HT-29 (cell line): ENCODE measurements at regions not wholly inside any gene's neighbourhood (a gene's known extent, or its start where the extent isn't known, plus 50 kb on each side); places are given as distances from the start of the nearest gene placed in this dataset.

Experiments
- DNase-seq: peaks from one replicate; pipeline ENCODE4 v3.0.0-alpha.2; 2015; ENCODE audit warnings: low spot score

DNA sequence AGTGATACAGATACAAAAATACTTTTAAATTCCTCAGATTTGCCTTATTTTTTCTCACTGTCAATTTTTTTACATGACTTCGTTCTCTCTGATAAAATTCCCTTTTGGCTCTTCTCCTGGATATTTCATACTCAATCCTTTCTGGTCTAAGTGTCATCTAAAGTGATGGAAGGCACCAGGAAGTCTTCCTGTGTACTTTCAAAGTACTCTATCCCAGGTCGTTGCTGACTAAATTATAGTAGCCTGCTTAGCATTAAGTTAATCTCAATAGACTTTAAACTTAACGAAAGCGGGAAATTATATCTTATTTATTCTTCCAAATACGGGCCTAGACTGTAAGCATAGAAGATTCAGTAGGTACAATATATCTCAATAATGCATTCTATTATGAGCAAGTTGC, 67.8 kb downstream of the CASP12 start:
- DNase-seq = peak; percentile 7

DNA sequence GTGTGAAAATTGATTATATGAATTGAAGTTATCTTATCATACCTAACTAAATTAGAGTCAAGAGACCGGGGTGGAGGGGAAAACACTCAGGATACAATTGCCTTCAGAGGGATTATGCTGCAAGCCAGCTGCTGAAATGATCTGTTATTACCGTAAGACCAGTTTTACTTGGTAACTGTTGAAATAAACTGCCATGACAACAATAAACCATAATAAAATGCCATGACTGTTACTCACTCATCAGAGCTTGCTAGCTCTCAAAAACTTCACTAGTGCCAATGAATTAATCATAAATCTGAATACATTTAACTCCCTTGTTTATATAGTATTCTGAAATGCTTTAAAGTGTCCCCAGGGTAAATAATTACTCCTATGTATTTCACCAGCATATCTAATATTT, 68.2 kb downstream of the CASP12 start:
- DNase-seq = peak; percentile 42

DNA sequence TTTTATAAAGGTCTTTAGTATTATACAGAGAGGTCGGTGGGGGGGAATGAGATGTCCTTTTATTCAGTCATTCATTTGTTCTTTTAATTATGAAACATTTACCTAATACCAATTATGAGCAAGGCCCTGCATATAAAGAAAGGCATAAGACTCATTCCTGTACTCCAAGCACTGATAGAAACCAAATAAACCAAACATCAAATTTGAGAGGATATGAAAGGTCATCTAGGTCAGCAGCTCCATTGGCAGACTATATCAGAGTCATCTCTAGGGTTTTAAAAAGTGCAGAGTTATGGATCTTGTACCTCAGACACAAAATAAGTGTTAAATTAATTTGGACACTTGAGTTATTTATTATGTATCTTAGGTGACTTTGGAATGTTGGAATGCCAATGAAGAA, 71.5 kb downstream of the CASP12 start:
- no peak for DNase-seq

DNA sequence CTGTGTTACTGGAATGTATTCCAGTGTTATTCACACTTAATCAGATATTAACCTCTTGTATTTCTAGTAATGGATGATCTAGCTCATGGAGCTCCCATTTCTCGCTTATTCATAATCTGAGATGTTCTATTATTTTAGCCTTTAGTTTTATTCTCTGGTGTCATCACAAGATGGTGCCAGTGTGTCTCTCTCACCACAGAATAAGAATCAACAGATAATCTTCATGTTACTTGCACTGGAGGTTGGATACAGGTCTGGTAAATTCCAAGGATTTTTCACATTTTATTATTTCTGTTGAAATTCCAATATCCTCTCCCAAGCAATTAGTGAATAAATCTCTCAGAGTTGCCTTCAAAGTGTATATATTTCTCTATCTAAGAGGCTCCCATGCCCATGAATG, 74.6 kb downstream of the CASP12 start:
- DNase-seq = no peak

DNA sequence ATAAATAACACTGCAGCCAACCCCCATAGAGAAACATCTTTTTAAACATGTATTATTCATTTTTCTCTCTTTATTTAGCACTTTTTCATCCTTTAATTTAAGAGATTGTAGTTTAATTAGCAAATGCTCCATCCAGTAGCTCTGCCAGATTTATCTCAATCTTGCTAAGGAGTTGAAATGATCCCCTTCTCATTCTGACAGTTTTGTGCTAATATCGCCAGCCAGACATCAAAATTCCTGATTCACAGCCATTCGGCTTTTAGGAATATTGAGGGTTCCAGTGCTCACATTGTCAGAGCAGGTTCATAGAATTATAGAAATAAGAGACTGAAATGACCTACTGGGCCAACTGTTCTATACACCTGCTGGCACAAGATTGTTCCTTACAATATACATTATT, 77.8 kb downstream of the CASP12 start:
- DNase-seq = no peak

DNA sequence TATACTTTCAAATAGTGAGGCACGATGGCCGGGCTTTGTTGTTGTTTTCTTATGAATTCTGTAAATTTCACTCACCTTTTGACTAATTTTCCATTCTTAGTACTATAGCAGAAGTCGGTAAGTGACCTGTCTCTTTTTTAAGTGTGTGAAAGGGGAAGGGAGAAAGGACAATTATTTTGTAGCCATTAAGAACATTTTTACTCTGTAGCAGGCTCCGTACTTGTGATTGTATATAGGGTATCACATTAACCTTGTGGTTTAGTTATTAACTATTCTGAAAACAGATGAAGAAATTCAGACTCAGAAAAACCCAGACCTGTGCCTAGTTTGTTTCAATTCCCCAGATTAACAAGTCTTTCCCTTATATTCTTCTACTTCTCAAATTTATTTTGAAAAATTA, 78.7 kb downstream of the CASP12 start:
- no peak for DNase-seq

DNA sequence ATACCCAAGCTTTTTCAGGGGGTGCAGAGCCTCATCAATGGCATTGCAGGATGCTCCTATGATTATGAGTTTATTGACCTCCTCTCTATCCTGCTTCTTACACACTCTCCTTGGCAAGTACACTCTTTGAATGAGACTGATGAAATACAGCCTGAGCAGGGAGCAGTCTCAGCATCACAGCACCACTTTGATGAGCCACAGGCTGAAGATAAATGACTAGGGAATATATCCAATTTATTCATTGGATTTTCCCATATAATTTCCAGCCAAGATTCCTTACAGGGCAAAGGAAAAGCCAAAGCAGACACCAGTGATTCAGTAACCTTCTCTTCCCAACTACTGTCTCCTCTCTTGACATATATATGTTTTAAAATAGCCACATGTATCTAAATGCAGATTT, 79.2 kb downstream of the CASP12 start:
- no peak for DNase-seq

DNA sequence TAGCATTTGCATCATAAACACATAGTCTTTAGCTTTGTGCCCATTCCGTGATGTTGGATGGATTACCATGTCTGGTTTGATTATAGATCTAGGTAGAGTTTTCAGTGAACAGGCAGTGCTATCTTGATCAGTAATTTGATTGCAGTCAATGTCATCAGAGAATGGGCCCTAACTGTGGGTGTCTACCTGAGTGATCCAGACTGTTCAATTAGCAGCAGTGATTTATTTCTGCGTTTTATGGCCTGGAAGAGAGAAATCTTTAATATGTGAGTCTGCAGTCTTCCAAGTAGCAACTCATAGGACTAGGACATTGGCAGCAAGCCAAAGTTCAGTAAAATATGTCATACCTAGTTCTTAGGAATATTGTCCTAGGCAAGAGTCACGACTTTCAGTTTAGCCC, 80.3 kb downstream of the CASP12 start:
- DNase-seq = peak; percentile 32

DNA sequence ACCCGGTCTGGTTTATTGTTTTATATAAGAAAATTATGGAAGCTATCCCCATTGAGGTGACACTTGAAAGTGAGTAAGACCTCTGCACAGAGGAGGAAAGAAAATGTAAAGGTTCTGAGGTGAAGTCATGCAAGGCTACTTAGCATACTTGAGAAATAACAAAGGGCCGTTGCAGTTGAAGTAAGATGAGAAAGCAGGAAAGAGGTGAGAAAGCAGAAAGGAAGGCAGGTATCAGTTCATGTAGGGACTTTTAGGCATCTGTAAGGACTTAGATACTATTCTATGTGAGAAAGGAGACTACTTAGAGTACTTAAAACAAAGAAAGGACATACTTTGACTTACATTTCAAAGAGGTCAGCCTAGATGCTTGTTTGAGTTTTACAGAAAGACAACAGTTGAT, 84.7 kb downstream of the CASP12 start:
- no peak for DNase-seq

DNA sequence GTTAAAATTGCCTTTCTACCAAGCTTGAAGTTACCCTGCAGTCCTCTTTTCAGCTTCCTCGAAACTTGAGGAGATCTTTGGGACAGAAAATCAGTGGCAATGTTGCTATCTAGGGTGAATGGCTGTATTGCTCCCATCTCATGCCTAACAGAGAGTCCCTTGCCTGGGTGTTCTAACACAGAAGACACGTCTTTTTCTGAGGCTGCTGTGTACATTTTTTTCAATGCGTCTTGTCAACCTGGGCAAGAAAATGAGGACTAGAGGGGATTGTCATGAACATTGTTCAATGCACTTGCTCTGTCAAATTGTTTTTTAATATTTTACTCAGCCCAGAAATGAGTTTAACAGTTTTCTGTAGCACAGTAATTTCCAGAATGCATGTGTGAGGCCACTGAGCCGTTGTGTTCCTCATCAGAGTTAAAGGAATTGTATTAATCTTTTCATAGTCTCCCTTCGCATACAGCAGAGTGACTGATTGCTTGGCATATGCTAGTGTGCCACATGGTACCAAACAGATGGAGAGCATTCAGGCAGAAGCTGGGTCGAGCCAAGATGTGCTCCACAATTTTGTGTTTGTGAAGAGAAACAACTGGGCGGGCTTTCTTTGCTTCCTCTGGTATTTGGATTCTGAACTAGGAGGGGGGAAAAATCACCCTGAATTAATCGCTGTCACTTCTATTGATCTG, 86.0 kb downstream of the CASP12 start:
- no peak for DNase-seq

DNA sequence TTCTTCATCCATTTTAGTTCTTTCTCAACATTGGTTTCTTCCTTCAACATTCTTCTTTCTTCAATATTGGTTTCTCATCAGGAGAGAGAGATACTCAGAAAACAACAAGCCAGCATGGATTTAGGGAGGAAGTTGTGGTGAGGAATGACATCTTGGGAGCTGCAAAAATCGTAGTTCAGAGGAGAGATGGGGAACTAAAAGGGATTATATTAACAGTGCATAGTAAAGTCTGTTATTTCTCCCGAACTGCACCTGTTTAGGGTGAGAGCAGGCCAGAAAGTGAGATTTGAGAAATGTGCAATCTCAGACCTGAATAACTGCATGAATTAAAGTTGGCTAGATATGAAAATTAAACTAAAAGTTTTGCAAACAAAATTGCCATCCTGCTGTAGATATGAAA, 94.5 kb downstream of the CASP12 start:
- DNase-seq = no peak

DNA sequence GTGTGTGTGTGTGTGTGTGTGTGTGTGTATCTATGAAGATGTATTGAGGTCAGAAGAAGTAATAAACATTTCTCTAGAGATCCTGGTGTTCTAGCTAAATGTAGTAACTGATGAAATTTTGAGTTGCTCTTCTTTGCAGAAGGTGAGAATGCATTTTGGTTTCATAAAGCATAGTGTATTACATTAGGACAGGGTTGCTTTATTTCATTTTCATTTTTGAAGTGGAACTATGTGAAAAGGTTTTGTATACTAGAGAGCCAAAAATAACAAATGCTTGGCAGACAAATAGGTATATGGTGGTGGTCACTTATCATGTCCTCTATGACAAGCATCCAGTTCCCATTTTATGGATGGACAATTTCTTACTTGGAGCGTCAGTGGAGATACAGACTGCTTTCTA, 99.0 kb downstream of the CASP12 start:
- DNase-seq = no peak

DNA sequence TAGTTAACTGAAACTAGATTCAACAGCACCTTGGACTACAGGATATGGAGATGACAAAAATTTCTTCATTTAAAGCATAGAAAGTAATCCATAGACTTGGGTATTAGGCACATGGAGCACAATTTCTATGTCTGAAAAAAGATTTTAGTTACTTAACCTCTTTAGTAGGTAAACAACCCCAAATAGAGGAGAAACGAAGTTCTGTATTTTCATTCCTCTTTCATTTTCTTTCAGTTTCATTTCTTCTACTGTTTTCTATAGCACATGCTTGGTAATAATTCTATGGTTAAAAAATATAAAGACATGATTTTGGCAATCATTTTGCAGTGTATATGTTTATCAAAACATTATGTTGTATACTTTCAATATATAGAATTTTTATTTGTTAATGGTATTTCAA, 99.5 kb downstream of the CASP12 start:
- no peak for DNase-seq

DNA sequence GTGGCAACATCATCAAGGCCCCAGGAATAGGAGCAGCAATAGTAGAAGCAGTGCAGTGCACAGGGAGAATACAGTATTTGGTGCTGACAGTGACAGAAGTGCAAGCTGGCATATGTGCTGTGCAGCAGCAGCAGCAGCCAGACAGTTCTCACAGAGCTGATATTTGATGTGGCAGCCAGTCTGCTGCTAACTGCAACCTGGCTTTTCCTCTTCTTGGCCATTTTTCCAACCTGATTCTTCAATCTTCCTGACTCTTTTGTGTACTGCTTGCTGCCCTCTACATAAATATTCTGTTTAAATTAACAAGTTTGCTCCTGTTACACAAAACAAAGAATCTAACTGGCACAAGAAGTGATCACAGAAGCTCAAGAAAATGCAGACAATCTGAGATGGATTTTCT, 102.0 kb downstream of the CASP12 start:
- no peak for DNase-seq

DNA sequence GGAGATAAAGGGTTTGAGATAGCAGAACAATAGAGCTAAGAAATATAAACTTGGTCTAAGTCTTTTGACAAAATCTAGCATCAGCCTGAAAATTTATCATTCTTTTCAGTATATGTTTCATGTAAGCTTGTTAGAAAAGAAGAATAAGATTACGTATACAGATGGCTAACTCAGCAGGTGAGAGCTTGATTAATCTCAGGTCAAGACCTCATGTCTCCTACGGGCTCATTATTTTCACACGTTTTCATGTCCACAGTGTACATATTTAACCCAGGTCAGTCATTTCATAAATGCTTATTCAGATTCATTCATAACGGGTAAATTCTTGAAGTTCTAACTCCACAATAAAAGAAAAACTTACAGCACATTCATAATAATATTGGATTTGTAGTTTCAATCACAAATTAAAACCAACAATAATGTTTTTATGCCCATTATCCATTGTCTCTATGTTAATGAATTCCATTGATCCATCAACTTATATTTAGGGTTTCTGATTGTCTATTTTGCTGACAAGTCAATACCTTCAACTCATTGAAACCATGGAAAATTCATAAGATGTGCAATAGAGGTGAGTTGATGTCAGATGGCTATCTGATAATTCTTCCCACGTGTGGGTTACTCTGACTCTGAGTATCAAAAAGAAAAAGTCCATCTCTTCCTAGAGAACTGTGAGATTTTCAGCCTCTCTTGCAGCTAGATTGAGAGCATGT, 102.6 kb downstream of the CASP12 start:
- DNase-seq = no peak

DNA sequence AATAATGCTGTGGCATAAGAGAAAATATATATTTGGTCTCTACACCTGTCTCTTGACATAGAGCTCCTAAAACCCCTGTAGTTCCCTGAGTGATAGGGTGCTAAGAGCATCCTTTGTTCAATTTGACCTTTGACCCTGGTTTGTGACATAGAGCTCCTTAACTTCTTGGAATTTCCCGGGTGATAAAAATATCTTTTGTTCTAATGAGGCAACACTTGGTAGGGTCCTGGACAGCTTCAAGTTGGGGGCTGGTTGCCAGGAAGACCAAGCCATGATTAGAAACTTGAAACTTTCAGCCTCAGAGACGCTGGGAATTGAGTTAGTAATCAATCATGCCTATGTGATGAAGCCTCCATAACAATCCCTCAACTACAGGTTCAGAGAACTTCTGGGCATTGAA, 105.4 kb downstream of the CASP12 start:
- no peak for DNase-seq

DNA sequence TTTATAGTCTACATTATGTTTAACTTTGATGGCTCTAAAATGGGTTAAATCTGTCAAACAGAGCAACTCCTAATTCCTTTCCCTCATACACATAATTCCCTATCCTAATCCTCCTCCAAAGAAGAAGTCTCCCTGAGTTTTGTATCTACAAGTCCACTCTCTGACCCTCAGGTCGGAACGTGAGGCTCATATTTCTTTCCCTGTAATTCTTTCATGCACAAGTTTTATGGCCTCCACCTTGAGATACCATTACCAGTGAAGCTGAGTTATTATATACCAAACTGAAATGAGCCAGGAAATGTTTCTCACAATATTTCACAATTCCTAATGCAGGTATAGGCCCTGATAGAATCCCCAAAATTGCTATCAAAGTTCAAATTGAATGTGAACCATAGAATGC, 106.4 kb downstream of the CASP12 start:
- no peak for DNase-seq

DNA sequence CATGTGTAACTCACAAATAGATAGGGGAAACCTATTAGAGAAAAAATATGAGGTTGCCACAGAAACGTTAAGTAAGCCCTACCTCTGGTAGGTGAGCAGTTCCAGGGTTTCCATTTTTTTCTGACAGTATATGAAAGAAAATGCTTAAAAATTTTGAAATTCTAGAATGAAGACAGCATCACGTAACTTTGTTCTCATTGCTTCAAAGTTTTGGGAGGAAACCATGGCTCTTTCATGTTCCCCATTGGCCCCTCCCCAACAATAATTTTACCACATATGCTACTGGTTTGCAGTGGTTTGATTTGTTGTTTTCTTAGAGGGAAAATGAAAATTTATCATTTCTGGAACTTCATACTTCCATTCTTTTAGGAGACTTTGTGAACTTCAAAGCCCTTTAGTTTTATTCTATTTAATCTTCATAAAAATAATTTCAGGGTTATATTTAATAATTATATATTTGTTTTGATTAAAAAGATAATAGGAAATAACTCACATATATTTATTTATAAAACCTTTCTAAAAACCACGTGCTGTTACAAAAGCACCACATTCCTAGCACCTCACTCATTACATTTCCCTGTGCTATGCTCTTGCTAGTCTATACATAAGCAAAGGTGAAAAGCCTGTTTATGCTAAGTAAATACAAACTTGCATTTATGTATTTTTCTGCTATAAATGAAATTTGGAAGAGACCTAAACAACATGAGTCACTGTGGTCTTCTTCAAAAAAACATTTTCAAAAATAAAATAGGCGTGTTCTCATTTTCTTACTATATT, 113.4 kb downstream of the CASP12 start:
- no peak for DNase-seq

DNA sequence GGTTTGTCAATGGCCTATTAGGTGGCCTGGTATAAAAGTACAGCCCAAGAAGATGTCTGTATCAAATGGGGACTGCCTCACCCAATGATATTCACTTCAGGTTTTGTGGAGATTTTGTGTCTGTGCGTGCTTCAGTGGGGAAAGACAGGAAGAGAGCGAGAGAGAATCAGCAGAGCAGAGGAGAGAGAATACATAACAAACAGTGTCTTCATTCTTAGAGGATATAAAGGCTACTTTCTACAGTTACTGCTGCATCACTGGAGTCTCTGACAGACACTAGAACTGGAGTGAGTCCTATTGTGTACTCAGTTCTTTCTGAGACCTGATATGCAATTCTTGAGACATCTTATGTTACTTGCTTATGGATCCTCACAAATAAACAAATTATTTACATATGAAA, 115.0 kb downstream of the CASP12 start:
- DNase-seq = no peak

DNA sequence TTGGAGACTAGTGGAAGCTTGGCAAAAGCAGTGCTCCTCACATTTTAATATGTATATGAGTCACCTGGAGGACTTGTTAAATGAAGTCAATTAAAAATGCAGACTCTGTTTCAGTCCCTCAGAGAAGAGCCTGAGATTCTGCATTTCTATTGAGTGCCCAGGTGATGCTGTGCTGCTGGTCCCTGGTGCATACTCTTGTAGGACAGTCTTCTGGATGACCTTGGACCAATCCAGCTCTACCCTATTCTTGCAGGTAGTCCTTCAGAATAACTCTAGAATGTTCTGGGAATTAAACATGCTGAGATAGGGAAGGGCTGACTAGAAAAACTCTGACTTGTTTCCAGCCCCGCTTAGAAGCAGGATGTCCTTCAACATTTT, 115.9 kb downstream of the CASP12 start:
- no peak for DNase-seq

DNA sequence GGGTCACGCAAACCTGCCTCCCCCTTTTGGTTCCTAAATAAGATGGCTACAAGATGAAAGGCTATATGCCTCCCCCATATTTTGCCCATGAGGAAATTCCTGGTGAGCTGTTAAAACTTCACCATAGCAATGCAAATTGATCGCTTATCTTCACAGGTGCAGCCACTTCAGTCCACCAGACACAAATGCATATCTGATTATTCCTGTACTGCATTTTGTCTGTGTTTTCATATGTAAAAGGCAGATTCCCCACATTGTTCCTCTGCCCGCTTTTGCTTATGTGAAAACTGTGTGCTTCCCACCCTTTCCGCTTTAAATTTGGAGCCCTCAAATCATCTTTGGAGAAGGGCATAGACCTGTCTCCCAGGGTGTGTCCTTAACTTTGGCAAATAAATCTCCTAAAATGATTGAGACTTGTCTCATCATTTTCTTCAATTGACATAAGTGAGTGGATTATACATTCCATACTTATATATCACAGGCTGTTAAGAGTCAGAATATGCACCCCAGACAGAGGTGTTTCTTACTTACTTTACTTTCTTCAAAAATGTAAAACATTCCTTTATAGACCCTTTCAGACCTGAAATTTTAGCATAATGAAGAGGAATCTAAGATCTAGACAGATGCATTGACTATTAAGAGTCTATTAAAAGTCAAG, 116.4 kb downstream of the CASP12 start:
- DNase-seq = no peak

DNA sequence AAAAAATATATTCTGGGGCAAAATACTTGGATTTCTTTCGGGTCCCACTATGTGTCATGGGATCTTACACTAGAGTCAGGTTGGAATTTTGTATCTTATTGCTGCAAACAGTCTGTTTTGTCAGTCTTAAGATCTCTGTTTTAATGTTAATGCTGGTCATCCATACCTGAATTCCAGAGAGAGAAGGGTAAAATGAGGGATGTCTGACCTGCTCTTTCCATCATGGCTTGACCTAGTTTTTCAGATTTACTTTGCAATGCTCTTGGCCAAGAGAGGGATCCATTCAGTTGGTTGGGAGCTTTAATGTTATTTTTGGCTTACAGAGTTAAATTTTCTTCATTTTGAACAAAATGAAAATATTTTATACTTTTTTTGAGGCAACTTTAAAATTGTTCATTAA, 117.2 kb downstream of the CASP12 start:
- no peak for DNase-seq
